ENCODE measurements at regions not wholly inside any gene's neighbourhood (a gene's known extent, or its start where the extent isn't known, plus 50 kb on each side); places are given as distances from the start of the nearest gene placed in this dataset.

GRCh38 chr5:6252581-6252980 is 125.8 kb downstream of the MED10 start:
- H3K36me3 Mint-ChIP-seq (ENCODE audit: low read depth): no peaks in the 10 kb centered on the region
- H3K4me3 Mint-ChIP-seq (ENCODE audit: unreplicated experiment): no peak overlapping the region
- H3K9me3 Mint-ChIP-seq (ENCODE audit: low read depth): peaks cover 12% of the 10 kb centered on the region
- H3K27me3 Mint-ChIP-seq (ENCODE audit: low read depth): no peaks in the 10 kb centered on the region
- no peak overlapping the region for H3K27ac Mint-ChIP-seq (ENCODE audit: unreplicated experiment)
- DNase-seq (ENCODE audit: low spot score): no peak
- no peak for TF ChIP-seq CTCF (IDR thresholded peaks at IDR 0.05)
- H3K4me1 Mint-ChIP-seq (ENCODE audit: low read depth): no peaks in the 10 kb centered on the region

- no peak overlapping the region for H3K27ac Mint-ChIP-seq (ENCODE audit: unreplicated experiment)
- no peak overlapping the region for H3K4me3 Mint-ChIP-seq (ENCODE audit: unreplicated experiment)
- H3K27me3 Mint-ChIP-seq (ENCODE audit: low read depth): no peaks in the 10 kb centered on the region
- no peaks in the 10 kb centered on the region for H3K4me1 Mint-ChIP-seq (ENCODE audit: low read depth)
- peaks cover 9% of the 10 kb centered on the region for H3K9me3 Mint-ChIP-seq (ENCODE audit: low read depth)
- H3K36me3 Mint-ChIP-seq (ENCODE audit: low read depth): no peaks in the 10 kb centered on the region
- no peak for DNase-seq (ENCODE audit: low spot score)
- TF ChIP-seq CTCF (IDR thresholded peaks at IDR 0.05): no peak
Measured at GRCh38 chr5:6251565-6252102, 126.7 kb downstream of the MED10 start.

- TF ChIP-seq CTCF (IDR thresholded peaks at IDR 0.05): no peak
Measured at GRCh38 chr5:6250121-6250520, 128.2 kb downstream of the MED10 start.

GRCh38 chr5:6248132-6248531 is 130.2 kb downstream of the MED10 start:
- Mint-ChIP-seq H3K9me3 (ENCODE audit: low read depth) (peaks cover 12% of the 10 kb centered on the region), H3K27me3 (ENCODE audit: low read depth) (no peaks in the 10 kb centered on the region), H3K36me3 (ENCODE audit: low read depth) (no peaks in the 10 kb centered on the region), H3K4me1 (ENCODE audit: low read depth) (no peaks in the 10 kb centered on the region), H3K27ac (ENCODE audit: unreplicated experiment) (no peak overlapping the region), H3K4me3 (ENCODE audit: unreplicated experiment) (no peak overlapping the region)
- TF ChIP-seq CTCF (IDR thresholded peaks at IDR 0.05): no peak
- DNase-seq (ENCODE audit: low spot score): no peak

More at GRCh38 chr5:6250121-6250520, 128.2 kb downstream of the MED10 start:
- Mint-ChIP-seq H3K9me3 (ENCODE audit: low read depth) (peaks cover 9% of the 10 kb centered on the region), H3K27me3 (ENCODE audit: low read depth) (no peaks in the 10 kb centered on the region), H3K4me1 (ENCODE audit: low read depth) (no peaks in the 10 kb centered on the region), H3K27ac (ENCODE audit: unreplicated experiment) (no peak overlapping the region), H3K4me3 (ENCODE audit: unreplicated experiment) (no peak overlapping the region), H3K36me3 (ENCODE audit: low read depth) (no peaks in the 10 kb centered on the region)
- DNase-seq (ENCODE audit: low spot score): no peak

- TF ChIP-seq CTCF (IDR thresholded peaks at IDR 0.05): no peak
- no peaks in the 10 kb centered on the region for H3K4me1 Mint-ChIP-seq (ENCODE audit: low read depth)
- DNase-seq (ENCODE audit: low spot score): no peak
- H3K9me3 Mint-ChIP-seq (ENCODE audit: low read depth): peaks cover 12% of the 10 kb centered on the region
- H3K27me3 Mint-ChIP-seq (ENCODE audit: low read depth): no peaks in the 10 kb centered on the region
- no peak overlapping the region for H3K4me3 Mint-ChIP-seq (ENCODE audit: unreplicated experiment)
- H3K36me3 Mint-ChIP-seq (ENCODE audit: low read depth): no peaks in the 10 kb centered on the region
- no peak overlapping the region for H3K27ac Mint-ChIP-seq (ENCODE audit: unreplicated experiment)
Measured at GRCh38 chr5:6246820-6247437, 131.4 kb downstream of the MED10 start.

All from chondrocyte (in vitro differentiated cells).